Fibroblast of pulmonary artery (primary cell): ENCODE measurements at regions not wholly inside any gene's neighbourhood (a gene's known extent, or its start where the extent isn't known, plus 50 kb on each side); places are given as distances from the start of the nearest gene placed in this dataset.

Source experiments
- DNase-seq: peaks from one replicate; pipeline ENCODE4 v3.0.0-alpha.2; 2010; ENCODE audit warnings: low read depth
- H3K4me3 ChIP-seq: replicated peaks from 2 replicates; pipeline ENCODE4 v1.5.1; 2011; ENCODE audit warnings: low read depth, mild to moderate bottlenecking, control low read depth, low read length, moderate library complexity
- TF ChIP-seq, protein P1 (sequence below): IDR thresholded peaks from 2 replicates; pipeline ENCODE4 v1.5.1; 2011; ENCODE audit warnings: mild to moderate bottlenecking, control low read depth, low read length, inconsistent platforms; ENCODE audit errors: missing control alignments

DNA sequence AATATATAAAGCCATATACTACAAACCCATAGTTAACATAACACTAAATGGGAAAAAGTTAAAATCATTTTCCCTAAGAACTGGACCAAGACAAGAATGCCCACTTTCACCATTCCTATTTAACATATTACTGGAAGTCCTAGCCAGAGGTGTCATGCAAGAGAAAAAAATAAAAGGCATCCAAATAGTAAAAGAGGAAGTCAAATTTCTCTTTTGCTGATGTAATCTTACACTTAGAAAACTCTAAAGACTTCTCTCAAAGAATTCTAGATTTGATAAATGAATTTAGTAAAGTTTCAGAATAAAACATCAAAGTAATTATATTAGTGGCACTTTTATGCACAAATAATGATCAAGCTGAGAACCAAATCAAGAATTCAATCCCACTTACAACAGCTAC, 678.9 kb upstream of the SLITRK5 start:
- no peak for DNase-seq
- TF ChIP-seq, protein P1, sequence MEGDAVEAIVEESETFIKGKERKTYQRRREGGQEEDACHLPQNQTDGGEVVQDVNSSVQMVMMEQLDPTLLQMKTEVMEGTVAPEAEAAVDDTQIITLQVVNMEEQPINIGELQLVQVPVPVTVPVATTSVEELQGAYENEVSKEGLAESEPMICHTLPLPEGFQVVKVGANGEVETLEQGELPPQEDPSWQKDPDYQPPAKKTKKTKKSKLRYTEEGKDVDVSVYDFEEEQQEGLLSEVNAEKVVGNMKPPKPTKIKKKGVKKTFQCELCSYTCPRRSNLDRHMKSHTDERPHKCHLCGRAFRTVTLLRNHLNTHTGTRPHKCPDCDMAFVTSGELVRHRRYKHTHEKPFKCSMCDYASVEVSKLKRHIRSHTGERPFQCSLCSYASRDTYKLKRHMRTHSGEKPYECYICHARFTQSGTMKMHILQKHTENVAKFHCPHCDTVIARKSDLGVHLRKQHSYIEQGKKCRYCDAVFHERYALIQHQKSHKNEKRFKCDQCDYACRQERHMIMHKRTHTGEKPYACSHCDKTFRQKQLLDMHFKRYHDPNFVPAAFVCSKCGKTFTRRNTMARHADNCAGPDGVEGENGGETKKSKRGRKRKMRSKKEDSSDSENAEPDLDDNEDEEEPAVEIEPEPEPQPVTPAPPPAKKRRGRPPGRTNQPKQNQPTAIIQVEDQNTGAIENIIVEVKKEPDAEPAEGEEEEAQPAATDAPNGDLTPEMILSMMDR: no peak
- no peak overlapping the region for H3K4me3 ChIP-seq

DNA sequence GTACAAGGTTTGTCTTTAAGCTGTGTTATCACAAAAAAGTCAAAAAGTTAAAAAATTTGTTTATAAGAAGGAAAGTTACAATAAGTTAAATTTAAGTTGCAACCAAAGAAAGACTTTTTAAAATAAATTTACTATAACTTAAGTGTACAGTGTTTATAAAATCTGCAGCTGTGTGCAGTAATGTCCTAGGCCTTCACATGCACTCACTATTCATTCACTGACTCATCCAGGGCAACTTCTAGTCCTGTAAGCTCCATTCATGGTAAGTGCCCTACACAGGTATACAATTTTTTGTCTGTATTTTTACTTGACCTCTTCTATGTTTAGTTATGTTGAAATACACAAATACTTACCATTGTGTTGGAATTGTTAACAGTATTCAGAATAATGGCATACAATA, 667.9 kb upstream of the SLITRK5 start:
- no peak for DNase-seq
- H3K4me3 ChIP-seq: no peak overlapping the region
- TF ChIP-seq, protein P1: no peak

- DNase-seq: no peak
- no peak overlapping the region for H3K4me3 ChIP-seq
- TF ChIP-seq, protein P1: no peak
Observed at GRCh38 chr13:87005511-87005910, 665.7 kb upstream of the SLITRK5 start.

DNA sequence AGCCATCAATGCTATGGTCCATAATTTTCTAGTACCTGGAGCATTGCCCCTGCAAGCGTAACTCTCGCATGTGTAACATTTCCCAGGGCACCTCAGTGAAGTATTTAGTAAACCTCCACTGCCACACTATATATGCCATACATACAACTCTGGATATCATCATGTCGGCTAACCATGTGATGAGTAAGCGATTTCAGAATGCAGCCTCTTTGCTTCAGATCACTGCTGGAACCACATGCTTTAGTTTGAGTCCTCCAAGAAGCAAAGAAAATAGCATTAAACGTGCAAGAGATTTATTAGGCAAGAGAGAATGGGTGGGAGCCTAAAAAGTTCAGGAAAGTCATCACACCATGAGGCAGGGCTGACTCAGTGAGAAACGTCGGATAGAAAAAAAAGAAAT, 635.6 kb upstream of the SLITRK5 start:
- no peak overlapping the region for H3K4me3 ChIP-seq
- TF ChIP-seq, protein P1: no peak
- DNase-seq: no peak

- TF ChIP-seq, protein P1: no peak
- no peak for DNase-seq
- no peak overlapping the region for H3K4me3 ChIP-seq
Observed at GRCh38 chr13:87042946-87043345, 628.2 kb upstream of the SLITRK5 start.

DNA sequence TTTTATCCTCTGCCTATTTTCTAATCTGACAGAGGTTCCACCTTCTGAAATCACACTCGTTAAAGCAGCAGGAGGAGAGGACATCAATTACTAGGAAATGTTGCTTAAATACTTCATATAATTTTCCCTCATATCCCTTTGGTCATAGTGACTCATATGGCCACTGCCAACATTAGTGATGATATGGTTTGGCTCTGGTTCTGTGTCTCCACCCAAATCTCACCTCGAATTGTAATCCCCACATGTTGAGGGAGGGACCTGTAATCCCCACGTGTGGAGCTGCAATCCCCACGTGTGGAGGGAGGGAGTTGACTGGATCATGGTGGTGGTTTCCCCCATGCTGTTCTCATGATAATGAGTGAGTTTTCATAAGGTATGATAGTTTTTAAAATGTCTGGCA, 618.4 kb upstream of the SLITRK5 start:
- no peak overlapping the region for H3K4me3 ChIP-seq
- TF ChIP-seq, protein P1: no peak
- peak; percentile 4 for DNase-seq

DNA sequence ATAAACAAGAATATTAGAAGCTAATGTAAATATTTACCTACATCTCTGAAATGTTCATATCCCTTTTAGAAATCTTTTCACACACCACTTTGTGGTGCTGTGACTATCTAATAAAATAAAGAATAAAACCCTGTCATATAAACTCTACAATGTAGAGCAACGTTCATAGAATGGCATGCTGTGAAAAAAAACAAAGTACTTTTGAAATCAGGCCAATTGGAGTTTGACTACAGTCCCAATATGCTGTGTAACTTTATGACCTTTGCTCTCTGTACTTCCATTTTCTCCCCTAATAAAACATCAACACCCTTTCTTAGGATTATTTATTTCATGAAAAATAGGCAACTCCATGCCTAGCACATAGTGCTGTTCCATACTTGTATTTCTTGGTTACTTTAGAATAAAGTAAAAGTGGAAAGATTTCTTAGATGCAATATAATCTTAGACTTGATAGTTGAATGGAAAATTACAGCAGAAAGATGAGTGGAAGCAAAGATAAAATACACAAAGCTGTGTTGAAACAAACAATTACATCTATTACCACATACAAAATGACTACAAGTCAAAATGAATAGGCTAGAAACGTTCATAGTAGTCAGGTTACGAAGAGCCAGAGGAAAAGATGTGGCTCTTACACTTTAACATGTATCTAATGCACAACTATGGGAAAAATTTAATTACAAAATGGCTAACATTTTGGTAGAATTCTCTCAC, 613.2 kb upstream of the SLITRK5 start:
- peak; percentile 7 for DNase-seq

More for the DNA sequence above, 613.2 kb upstream of the SLITRK5 start:
- no peak overlapping the region for H3K4me3 ChIP-seq
- TF ChIP-seq, protein P1: no peak
